GM12878 (cell line): ENCODE measurements at regions not wholly inside any gene's neighbourhood (a gene's known extent, or its start where the extent isn't known, plus 50 kb on each side); places are given as distances from the start of the nearest gene placed in this dataset.
A peak's percentile ranks its signal among the peaks of the same experiment; 100 is the strongest.

Experiments used
- CTCF ChIP-seq, 3 experiments: IDR thresholded peaks in 2 of 3; conservative IDR thresholded peaks in 1 of 3; 2 replicates each; pipeline ENCODE4 v1.5.1; 2011; ENCODE audit warnings: low read depth in 3 of 3, low read length in 3 of 3, mild to moderate bottlenecking in 3 of 3, control low read depth in 2 of 3, moderate library complexity in 2 of 3, inconsistent platforms in 1 of 3, mixed read lengths in 1 of 3; ENCODE audit not compliant: control insufficient read depth in 2 of 3, insufficient read depth in 1 of 3; ENCODE audit errors: extremely low read depth in 1 of 3
- EZH2 ChIP-seq: IDR thresholded peaks from 2 replicates; pipeline ENCODE4 v1.6.1; 2012; ENCODE audit warnings: low read depth, mild to moderate bottlenecking, control low read depth, inconsistent platforms, low read length, borderline replicate concordance; ENCODE audit not compliant: control insufficient read depth
- SIN3A ChIP-seq: IDR thresholded peaks from 2 replicates; pipeline ENCODE4 v1.6.1; 2012; ENCODE audit warnings: low read depth, low read length, improper control_type of control experiment
- TARDBP ChIP-seq: IDR thresholded peaks from 2 replicates; pipeline ENCODE4 v1.6.1; 2016; ENCODE audit warnings: borderline replicate concordance

DNA sequence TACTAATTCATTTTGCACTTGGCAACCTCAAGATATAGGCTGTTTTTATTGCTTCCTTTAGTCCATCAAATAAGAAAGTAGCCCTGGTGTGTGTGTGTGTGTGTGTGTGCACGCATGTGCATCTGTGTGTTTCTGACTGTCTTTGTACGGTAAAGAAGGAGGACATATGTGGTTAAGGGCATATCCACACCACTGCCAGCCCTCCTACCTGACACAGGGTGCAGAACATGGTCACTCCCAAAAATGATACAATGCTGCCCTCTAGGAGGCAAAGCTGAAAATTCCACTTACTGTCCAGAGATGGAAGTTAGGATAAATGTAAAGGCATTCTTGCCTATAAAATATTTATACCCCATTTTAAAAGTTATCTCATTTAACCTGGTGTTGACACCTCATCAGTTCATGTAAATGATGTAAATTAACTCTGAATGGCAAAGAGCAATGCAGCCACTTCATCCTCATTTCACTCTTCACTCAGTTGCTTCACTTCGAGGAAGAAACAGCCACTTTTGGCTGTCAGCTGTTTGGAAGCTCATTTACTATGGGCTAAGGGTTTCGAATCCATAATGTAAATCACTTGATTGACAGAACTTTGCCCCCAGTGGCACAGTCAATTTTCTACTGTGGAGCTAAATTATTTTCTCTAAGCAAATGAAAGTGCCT lies 83.1 kb upstream of the MTNR1B start:
- TF ChIP-seq CTCF (IDR thresholded peaks at IDR 0.05 in 2 of 3, conservative IDR thresholded peaks at IDR 0.05 in 1 of 3; ENCODE audit: control insufficient read depth in 2 of 3, extremely low read depth in 1 of 3, insufficient read depth in 1 of 3, low read depth in 3 of 3, low read length in 3 of 3) (peak; percentile 49 to 77 (median 66); a peak in 5 of 6 replicates), SIN3A (no peak), TARDBP (no peak), EZH2 (no peak)
